Brain microvascular endothelial cell (primary cell): ENCODE measurements at regions not wholly inside any gene's neighbourhood (a gene's known extent, or its start where the extent isn't known, plus 50 kb on each side); places are given as distances from the start of the nearest gene placed in this dataset.

Experiments used
- DNase-seq: peaks from one replicate; pipeline ENCODE4 v3.0.0-alpha.2; 2020
- H3K27ac ChIP-seq: fragments of 250-450 bp; sonication (Bioruptor Pico); 2 replicates; pipeline ENCODE4 v1.5.1; 2020; ENCODE audit warnings: mild to moderate bottlenecking, moderate library complexity
- H3K27me3 ChIP-seq: fragments of 250-450 bp; sonication (Bioruptor Pico); replicated peaks from 2 replicates; pipeline ENCODE4 v1.5.1; 2020; ENCODE audit warnings: mild to moderate bottlenecking
- H3K36me3 ChIP-seq: fragments of 250-450 bp; sonication (Bioruptor Pico); replicated peaks from 2 replicates; pipeline ENCODE4 v1.5.1; 2020; ENCODE audit warnings: mild to moderate bottlenecking
- H3K4me3 ChIP-seq: 2 replicates; pipeline ENCODE4 v1.5.1; 2011; ENCODE audit warnings: low read depth, mild to moderate bottlenecking, control low read depth, low read length, moderate library complexity
- in situ Hi-C: cut with HindIII; loops from 2 replicates; pipeline ENCODE4 v1.10.0; 2017; ENCODE audit warnings: low sequenced_read_pairs, low pct_ligation_motif_present
- TF ChIP-seq, protein P1 (sequence below): IDR thresholded peaks from 2 replicates; pipeline ENCODE4 v1.5.1; 2011; ENCODE audit warnings: low read depth, mild to moderate bottlenecking, moderate library complexity, low read length, control low read depth, inconsistent platforms; ENCODE audit errors: missing control alignments

GRCh38 chr18:56455141-56455540 lies 183.3 kb downstream of the TXNL1 start:
- no peak for DNase-seq
- Histone ChIP-seq H3K36me3 (no peaks in the 10 kb centered on the region), H3K4me3 (no peak overlapping the region), H3K27me3 (no peaks in the 10 kb centered on the region), H3K27ac (no peak overlapping the region)
- in situ Hi-C loops: no loop called here
- TF ChIP-seq, protein P1, sequence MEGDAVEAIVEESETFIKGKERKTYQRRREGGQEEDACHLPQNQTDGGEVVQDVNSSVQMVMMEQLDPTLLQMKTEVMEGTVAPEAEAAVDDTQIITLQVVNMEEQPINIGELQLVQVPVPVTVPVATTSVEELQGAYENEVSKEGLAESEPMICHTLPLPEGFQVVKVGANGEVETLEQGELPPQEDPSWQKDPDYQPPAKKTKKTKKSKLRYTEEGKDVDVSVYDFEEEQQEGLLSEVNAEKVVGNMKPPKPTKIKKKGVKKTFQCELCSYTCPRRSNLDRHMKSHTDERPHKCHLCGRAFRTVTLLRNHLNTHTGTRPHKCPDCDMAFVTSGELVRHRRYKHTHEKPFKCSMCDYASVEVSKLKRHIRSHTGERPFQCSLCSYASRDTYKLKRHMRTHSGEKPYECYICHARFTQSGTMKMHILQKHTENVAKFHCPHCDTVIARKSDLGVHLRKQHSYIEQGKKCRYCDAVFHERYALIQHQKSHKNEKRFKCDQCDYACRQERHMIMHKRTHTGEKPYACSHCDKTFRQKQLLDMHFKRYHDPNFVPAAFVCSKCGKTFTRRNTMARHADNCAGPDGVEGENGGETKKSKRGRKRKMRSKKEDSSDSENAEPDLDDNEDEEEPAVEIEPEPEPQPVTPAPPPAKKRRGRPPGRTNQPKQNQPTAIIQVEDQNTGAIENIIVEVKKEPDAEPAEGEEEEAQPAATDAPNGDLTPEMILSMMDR: no peak

- in situ Hi-C loops: no loop called here
- TF ChIP-seq, protein P1: no peak
- DNase-seq: no peak
- H3K4me3 ChIP-seq: no peak overlapping the region
- no peak overlapping the region for H3K27ac ChIP-seq
- H3K36me3 ChIP-seq: no peaks in the 10 kb centered on the region
- H3K27me3 ChIP-seq: no peaks in the 10 kb centered on the region
Observed at GRCh38 chr18:56453631-56454030, 184.8 kb downstream of the TXNL1 start.

GRCh38 chr18:56451188-56451587 lies 187.2 kb downstream of the TXNL1 start:
- in situ Hi-C loops: no loop called here
- no peaks in the 10 kb centered on the region for H3K36me3 ChIP-seq
- DNase-seq: no peak
- TF ChIP-seq, protein P1: no peak
- H3K27ac ChIP-seq: no peak overlapping the region
- no peak overlapping the region for H3K4me3 ChIP-seq
- H3K27me3 ChIP-seq: no peaks in the 10 kb centered on the region

GRCh38 chr18:56448751-56449150 lies 189.6 kb downstream of the TXNL1 start:
- H3K27me3 ChIP-seq: no peaks in the 10 kb centered on the region
- H3K36me3 ChIP-seq: no peaks in the 10 kb centered on the region
- DNase-seq: no peak
- H3K4me3 ChIP-seq: no peak overlapping the region
- TF ChIP-seq, protein P1: no peak
- H3K27ac ChIP-seq: no peak overlapping the region
- in situ Hi-C loops: no loop called here

DNA sequence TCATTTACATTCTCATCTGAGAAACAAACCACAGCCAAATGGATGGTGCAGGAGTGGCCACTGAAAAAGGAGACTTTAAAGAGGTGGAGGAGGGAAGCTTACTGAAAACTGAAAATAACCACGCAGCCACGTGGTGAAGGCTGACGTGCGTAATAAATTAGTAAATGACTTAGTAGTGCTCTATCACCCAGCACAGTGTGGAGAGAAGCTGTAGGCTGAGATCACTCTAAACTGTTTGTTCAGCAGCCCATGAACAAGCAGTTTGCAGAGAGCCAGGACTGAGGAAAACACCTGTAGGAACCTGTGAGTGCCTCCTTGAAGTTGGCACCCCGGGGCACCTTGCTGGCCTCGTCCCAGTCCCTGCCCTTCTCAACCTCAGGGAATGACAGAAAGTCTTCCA lies 193.0 kb downstream of the TXNL1 start:
- TF ChIP-seq, protein P1: no peak
- Histone ChIP-seq H3K27ac (no peak overlapping the region), H3K4me3 (no peak overlapping the region), H3K27me3 (no peaks in the 10 kb centered on the region), H3K36me3 (no peaks in the 10 kb centered on the region)
- DNase-seq: no peak
- in situ Hi-C loops: no loop called here

- no peak overlapping the region for H3K4me3 ChIP-seq
- H3K27me3 ChIP-seq: no peaks in the 10 kb centered on the region
- no peak for DNase-seq
- in situ Hi-C loops: no loop called here
- H3K36me3 ChIP-seq: no peaks in the 10 kb centered on the region
- no peak overlapping the region for H3K27ac ChIP-seq
- TF ChIP-seq, protein P1: no peak
Observed at GRCh38 chr18:56444201-56444600, 194.2 kb downstream of the TXNL1 start.
